RCC 7860 (cell line): ENCODE measurements at regions not wholly inside any gene's neighbourhood (a gene's known extent, or its start where the extent isn't known, plus 50 kb on each side); places are given as distances from the start of the nearest gene placed in this dataset.

ENCODE experiments used
- DNase-seq: peaks from one replicate; pipeline ENCODE4 v3.0.0-alpha.2; 2015; ENCODE audit warnings: low spot score
- FAIRE-seq: peaks from 2 replicates; lab custom pipeline; 2012; peaks lifted over from hg19 to GRCh38; lab: Jason Lieb, UNC

GRCh38 chr19:28430214-28430613 is 782.7 kb downstream of the UQCRFS1 start:
- DNase-seq (no peak), FAIRE-seq (no peak)

GRCh38 chr19:28429356-28429755 is 783.6 kb downstream of the UQCRFS1 start:
- DNase-seq (no peak), FAIRE-seq (no peak)

- FAIRE-seq (no peak), DNase-seq (no peak)
Measured at GRCh38 chr19:28428663-28429348, 784.1 kb downstream of the UQCRFS1 start.

GRCh38 chr19:28427376-28428083 is 785.4 kb downstream of the UQCRFS1 start:
- DNase-seq (no peak), FAIRE-seq (no peak)

GRCh38 chr19:28426730-28427225 is 786.2 kb downstream of the UQCRFS1 start:
- DNase-seq, result peak; percentile 65
- FAIRE-seq, result peak; percentile 10

GRCh38 chr19:28426110-28426729 is 786.7 kb downstream of the UQCRFS1 start:
- DNase-seq, result no peak
- FAIRE-seq, result no peak

GRCh38 chr19:28425046-28425931 is 787.7 kb downstream of the UQCRFS1 start:
- DNase-seq, result peak; percentile 51

GRCh38 chr19:28424662-28425045 is 788.3 kb downstream of the UQCRFS1 start:
- no peak for FAIRE-seq

More at GRCh38 chr19:28425046-28425931, 787.7 kb downstream of the UQCRFS1 start:
- FAIRE-seq, result peak; percentile 68

GRCh38 chr19:28424077-28424476 is 788.9 kb downstream of the UQCRFS1 start:
- FAIRE-seq, result no peak
- no peak for DNase-seq

More at GRCh38 chr19:28424662-28425045, 788.3 kb downstream of the UQCRFS1 start:
- no peak for DNase-seq

- DNase-seq, result no peak
- no peak for FAIRE-seq
Measured at GRCh38 chr19:28422791-28423650, 789.9 kb downstream of the UQCRFS1 start.

- FAIRE-seq (no peak), DNase-seq (no peak)
Measured at GRCh38 chr19:28422046-28422445, 790.9 kb downstream of the UQCRFS1 start.

GRCh38 chr19:28420811-28421550 is 792.0 kb downstream of the UQCRFS1 start:
- FAIRE-seq, result no peak
- peak; percentile 36 for DNase-seq

- no peak for DNase-seq
- FAIRE-seq, result no peak
Measured at GRCh38 chr19:28419312-28419711, 793.6 kb downstream of the UQCRFS1 start.

GRCh38 chr19:28417361-28417760 is 795.6 kb downstream of the UQCRFS1 start:
- FAIRE-seq, result no peak
- no peak for DNase-seq

- FAIRE-seq (no peak), DNase-seq (no peak)
Measured at GRCh38 chr19:28416245-28416644, 796.7 kb downstream of the UQCRFS1 start.

GRCh38 chr19:28414748-28415147 is 798.2 kb downstream of the UQCRFS1 start:
- FAIRE-seq, result no peak
- DNase-seq, result no peak

- no peak for FAIRE-seq
Measured at GRCh38 chr19:28409859-28410258, 803.1 kb downstream of the UQCRFS1 start.

GRCh38 chr19:28406966-28407365 is 806.0 kb downstream of the UQCRFS1 start:
- FAIRE-seq (no peak), DNase-seq (no peak)

More at GRCh38 chr19:28409859-28410258, 803.1 kb downstream of the UQCRFS1 start:
- DNase-seq, result no peak

- no peak for FAIRE-seq
- no peak for DNase-seq
Measured at GRCh38 chr19:28405346-28405742, 807.6 kb downstream of the UQCRFS1 start.
